ENCODE measurements at regions not wholly inside any gene's neighbourhood (a gene's known extent, or its start where the extent isn't known, plus 50 kb on each side); places are given as distances from the start of the nearest gene placed in this dataset.
A peak's percentile ranks its signal among the peaks of the same experiment; 100 is the strongest.

GRCh38 chr10:123583639-123584418, 82.3 kb upstream of the GPR26 start (continued):
- no peak for TF ChIP-seq TCF12 (IDR thresholded peaks at IDR 0.05; ENCODE audit: low read depth, low read length)
- TF ChIP-seq CTCF (IDR thresholded peaks at IDR 0.05; ENCODE audit: control extremely low read depth in 1 of 3, insufficient read depth in 1 of 3, low read depth in 1 of 3, low read length in 3 of 3): peak; percentile 90 to 97 (median 95)
- TF ChIP-seq TBP (IDR thresholded peaks at IDR 0.05; ENCODE audit: low read depth, low read length): no peak
- no peak for TF ChIP-seq CHD1 (IDR thresholded peaks at IDR 0.05; ENCODE audit: low read depth, low read length)
- 0 out of 2 replicates have a peak, but pooled peaks have one; percentile 22 for TF ChIP-seq JUND (IDR thresholded peaks at IDR 0.05; ENCODE audit: low read length)
- TF ChIP-seq RBBP5 (IDR thresholded peaks at IDR 0.05; ENCODE audit: borderline replicate concordance, low read depth, low read length): no peak
- no peak for TF ChIP-seq SIRT6 (IDR thresholded peaks at IDR 0.05; ENCODE audit: low read length)

Measured in H1 (cell line).